HG02642 (cell line): ENCODE measurements at regions not wholly inside any gene's neighbourhood (a gene's known extent, or its start where the extent isn't known, plus 50 kb on each side); places are given as distances from the start of the nearest gene placed in this dataset.

Experiments used
- ATAC-seq: cut with Tn5 transposase; IDR thresholded peaks from one replicate; pipeline ENCODE4 v1.9.1; 2021; ENCODE audit warnings: mild to moderate bottlenecking; ENCODE audit not compliant: unreplicated experiment, poor library complexity

- ATAC-seq, result no peak
These were observed 137.5 kb downstream of the FOXA2 start for GRCh38 chr20:22446613-22447446.

DNA sequence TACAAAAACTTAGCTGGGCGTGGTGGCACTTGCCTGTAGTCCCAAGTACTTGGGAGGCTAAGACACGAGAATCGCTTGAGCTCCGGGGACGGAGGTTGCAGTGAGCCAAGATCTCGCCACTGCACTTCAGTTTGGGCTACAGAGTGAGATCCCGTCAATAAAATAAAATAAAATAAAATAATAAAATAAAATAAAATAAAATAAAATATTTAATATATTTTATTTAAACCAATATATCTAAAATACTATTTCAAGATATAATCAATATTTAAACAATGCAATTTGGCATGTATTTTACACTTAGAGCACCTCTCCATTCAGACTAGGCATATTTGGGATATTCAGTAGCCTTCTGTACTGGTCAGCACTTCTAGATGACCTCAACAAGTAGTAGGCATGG, 142.1 kb downstream of the FOXA2 start:
- no peak for ATAC-seq

DNA sequence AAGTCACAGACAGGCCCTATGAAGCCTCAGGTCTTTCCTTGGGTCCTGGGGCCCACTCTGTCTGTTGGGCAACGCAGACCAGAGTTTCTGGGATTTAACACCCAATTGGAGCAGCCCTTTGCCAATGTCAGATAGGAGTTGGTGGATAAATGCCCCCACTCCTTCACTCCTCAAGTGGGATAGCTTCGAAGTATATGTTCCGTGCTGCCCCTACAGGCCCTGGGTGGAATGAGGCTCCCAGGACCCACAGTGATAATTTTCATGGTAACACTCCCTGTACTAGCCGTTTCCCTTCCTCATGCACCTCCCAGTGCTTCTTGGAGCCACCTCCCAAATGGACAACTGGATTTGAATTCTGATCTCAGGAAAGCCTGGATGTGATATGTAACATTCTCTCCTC, 145.4 kb downstream of the FOXA2 start:
- ATAC-seq, result no peak

GRCh38 chr20:22438346-22438745, 146.0 kb downstream of the FOXA2 start:
- ATAC-seq, result no peak

- no peak for ATAC-seq
These were observed 147.0 kb downstream of the FOXA2 start for GRCh38 chr20:22437354-22437753.

DNA sequence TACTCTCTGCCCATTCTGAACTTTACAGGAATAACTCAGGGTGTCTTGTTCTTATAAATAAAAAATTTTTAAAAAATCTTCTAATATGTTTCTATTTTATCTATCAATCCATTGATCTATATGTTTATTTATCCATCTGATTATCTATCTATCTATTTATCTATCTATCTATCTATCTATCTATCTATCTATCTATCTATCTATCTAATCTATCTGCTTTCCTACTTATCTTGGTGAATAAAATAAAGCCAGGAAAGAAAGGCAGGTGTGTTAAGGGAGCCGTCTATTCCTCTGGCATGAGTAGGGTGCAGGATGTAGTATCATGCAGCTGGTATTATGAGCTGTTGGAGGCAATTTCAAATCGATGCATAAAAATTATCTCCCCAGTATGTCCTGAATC, 153.0 kb downstream of the FOXA2 start:
- no peak for ATAC-seq

DNA sequence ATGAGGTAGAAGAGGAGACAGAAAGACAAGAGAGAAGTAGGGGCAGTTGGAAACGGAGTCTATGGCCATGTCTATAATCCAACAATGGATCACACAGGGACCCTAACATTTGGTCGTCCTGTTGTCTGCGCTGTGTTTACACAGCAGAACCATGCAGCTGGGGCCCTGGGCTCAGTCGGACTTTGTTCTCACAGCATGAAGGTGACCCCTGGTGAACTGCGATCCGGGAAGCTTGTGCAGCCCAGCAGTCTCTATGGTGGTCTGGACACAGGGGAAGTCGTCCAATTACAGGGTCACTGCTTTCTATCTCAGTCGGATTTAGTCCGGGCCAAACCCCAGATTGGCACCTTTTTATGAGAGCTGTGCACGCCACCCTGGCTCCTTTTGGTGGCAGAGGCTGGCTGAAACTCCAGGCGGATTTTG, 153.6 kb downstream of the FOXA2 start:
- no peak for ATAC-seq

- no peak for ATAC-seq
These were observed 154.1 kb downstream of the FOXA2 start for GRCh38 chr20:22430154-22430745.

DNA sequence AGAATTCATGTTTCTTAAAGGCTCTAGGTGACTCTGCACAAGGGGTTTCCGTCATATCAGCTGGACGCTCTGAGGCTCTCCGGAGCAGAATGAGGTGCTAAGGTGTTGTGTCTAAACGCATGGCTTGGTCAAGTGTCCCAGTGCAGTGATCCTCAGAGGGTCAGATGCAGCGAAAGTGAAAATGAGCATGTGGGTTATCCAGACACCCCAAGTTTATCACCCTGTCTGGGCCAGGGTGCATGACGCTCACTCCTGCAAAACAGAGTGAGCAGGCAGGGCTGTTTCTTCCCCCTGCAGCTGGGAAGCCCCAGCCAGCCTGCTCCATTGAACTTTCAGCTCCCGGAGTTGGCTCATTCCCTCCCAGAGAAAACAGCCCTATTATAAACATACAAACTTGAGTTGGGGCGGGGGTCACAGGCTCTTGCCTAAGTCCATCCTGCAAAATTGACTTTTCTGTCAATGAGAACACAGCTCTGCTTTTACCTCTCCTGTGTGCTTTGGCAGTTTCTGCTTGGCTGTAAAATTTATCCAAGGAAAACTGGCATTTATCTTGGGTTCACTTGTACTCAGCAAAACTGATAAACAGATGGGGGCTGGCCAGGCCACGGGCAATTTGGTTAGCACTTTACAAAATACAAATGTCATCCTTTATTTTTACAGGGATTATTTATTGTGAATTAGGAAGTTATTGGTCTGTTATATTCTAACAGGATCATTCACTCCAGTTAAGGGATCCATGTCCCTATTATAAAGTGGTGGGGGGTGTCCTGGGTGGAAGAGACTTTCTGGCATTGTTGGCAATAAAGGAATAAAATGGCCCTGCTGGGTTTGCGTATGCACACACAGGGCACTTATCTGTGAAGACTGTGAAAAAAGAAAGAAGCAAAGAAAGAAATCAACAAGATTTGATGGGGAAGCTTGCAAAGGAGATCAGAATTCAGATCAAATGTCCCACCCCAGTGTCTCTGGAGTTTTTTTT, 154.9 kb downstream of the FOXA2 start:
- ATAC-seq, result no peak

GRCh38 chr20:22428051-22428450, 156.3 kb downstream of the FOXA2 start:
- no peak for ATAC-seq

GRCh38 chr20:22426772-22427171, 157.6 kb downstream of the FOXA2 start:
- ATAC-seq, result no peak

GRCh38 chr20:22425344-22426295, 158.8 kb downstream of the FOXA2 start:
- no peak for ATAC-seq

DNA sequence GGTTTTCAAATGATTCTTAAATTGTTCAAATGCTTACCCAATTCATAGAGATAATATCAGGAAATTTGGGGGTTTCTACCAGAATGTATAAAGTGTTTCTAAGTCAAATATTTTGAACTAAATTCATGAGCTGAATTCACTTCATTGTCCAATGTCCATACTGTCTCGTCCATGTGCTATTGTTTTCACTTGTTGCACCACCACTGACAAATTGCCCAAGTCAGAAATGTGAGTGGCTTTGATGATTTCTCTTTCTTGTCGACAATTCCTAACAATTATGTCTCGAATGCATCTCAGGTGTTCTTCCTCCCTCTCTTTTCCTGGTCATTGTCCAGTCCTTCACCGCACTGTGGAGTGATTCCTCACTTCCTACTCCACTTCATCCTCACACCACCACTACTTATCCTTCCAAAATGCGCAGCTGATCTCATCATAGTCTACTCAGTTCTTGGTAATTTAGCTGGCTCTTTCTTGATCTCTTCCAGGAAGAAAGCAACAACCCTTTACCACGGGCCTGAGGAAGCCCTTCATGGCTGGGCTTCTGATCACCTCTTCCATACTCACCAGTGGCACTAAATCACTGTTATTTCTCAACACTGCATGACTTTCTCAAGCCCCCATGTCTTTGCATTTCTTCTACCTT, 161.1 kb downstream of the FOXA2 start:
- ATAC-seq, result no peak

GRCh38 chr20:22420116-22420598, 164.2 kb downstream of the FOXA2 start:
- ATAC-seq, result no peak

- ATAC-seq, result no peak
These were observed 165.6 kb downstream of the FOXA2 start for GRCh38 chr20:22418738-22419137.

GRCh38 chr20:22414305-22414742, 170.0 kb downstream of the FOXA2 start:
- ATAC-seq, result no peak

DNA sequence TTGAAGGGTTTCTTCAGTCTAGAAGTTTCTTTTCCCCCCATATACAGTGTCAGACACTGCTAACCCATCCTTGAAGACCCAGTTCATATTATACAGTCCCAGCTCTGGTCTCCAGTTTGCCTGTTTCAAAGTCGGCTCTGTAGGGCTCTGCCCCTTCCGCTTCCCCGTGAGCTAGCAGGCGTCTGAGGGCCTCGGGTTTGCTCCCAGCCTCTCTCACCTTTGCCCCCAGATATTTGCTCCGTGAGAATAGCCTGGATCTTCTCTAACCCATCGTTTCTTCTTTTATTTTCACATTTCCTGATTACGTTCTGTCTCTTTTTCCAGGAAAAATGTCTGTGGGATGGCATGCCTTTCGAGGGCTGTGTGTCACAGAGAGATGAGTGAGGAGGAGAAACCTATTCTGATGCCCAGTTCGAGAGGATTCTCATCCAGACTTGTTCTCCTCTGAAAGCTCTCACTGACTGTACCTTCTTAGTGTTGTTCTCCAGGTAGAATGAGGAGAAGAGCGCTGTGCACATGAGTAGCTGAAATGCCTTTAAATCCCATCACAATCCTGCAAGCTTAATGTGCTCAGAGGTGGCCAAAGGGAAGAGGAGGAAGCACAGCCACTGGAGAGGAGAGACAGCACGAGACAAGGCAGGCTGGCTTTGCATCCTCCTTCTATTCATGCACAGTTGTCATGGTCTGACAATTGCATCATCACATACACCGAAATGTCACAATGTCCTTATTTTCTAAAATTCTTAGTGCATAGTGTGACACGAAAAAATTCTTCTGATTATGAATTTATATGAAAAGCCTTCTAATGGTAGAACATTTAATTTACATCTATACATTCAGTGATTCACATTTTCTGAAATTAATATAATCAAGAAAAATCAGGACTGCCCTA, 171.1 kb downstream of the FOXA2 start:
- no peak for ATAC-seq
